ENCODE measurements at regions not wholly inside any gene's neighbourhood (a gene's known extent, or its start where the extent isn't known, plus 50 kb on each side); places are given as distances from the start of the nearest gene placed in this dataset.

GRCh38 chr9:108654566-108654965 is 201.2 kb downstream of the ACTL7B start:
- intact Hi-C loops (cut with DNase I) = no loop called here
- Histone ChIP-seq H3K9me3 (no peaks in the 10 kb centered on the region), H3K4me1 (no peaks in the 10 kb centered on the region), H3K27ac (no peak overlapping the region), H3K4me3 (no peak overlapping the region), H3K36me3 (no peaks in the 10 kb centered on the region), H3K27me3 (no peaks in the 10 kb centered on the region)
- TF ChIP-seq CTCF (IDR thresholded peaks at IDR 0.05) (no peak), POLR2A (IDR thresholded peaks at IDR 0.05) (no peak)
- DNase-seq (no peak), ATAC-seq (no peak)
- 70% methylated on average over 2 of the region's 2 CpGs for WGBS (ENCODE audit: insufficient coverage, low coverage, low lambda C conversion rate, missing lambda C conversion rate)

- TF ChIP-seq POLR2A (IDR thresholded peaks at IDR 0.05) (no peak), CTCF (IDR thresholded peaks at IDR 0.05) (no peak)
- WGBS (ENCODE audit: insufficient coverage, low coverage, low lambda C conversion rate, missing lambda C conversion rate) = 66% methylated on average over 3 of the region's 3 CpGs
- H3K36me3 ChIP-seq = no peaks in the 10 kb centered on the region
- no peaks in the 10 kb centered on the region for H3K4me1 ChIP-seq
- H3K27me3 ChIP-seq = no peaks in the 10 kb centered on the region
- H3K9me3 ChIP-seq = no peaks in the 10 kb centered on the region
- ATAC-seq (no peak), DNase-seq (no peak)
- intact Hi-C loops (cut with DNase I) = no loop called here
- H3K4me3 ChIP-seq = no peak overlapping the region
- H3K27ac ChIP-seq = no peak overlapping the region
Observed at GRCh38 chr9:108652851-108653250, 202.9 kb downstream of the ACTL7B start.

GRCh38 chr9:108650826-108651225 is 205.0 kb downstream of the ACTL7B start:
- H3K27me3 ChIP-seq = no peaks in the 10 kb centered on the region
- WGBS (ENCODE audit: insufficient coverage, low coverage, low lambda C conversion rate, missing lambda C conversion rate) = 17% methylated on average over 2 of the region's 2 CpGs
- H3K9me3 ChIP-seq = no peaks in the 10 kb centered on the region

GRCh38 chr9:108645520-108645919 is 210.3 kb downstream of the ACTL7B start:
- intact Hi-C loops (cut with DNase I) = no loop called here
- Histone ChIP-seq H3K4me1 (no peaks in the 10 kb centered on the region), H3K9me3 (no peaks in the 10 kb centered on the region), H3K36me3 (no peaks in the 10 kb centered on the region), H3K27me3 (no peaks in the 10 kb centered on the region), H3K27ac (no peak overlapping the region), H3K4me3 (no peak overlapping the region)
- 42% methylated on average over 2 of the region's 6 CpGs for WGBS (ENCODE audit: insufficient coverage, low coverage, low lambda C conversion rate, missing lambda C conversion rate)
- DNase-seq (peak in 1 of 3 donors; percentile 17), ATAC-seq (no peak)
- TF ChIP-seq POLR2A (IDR thresholded peaks at IDR 0.05) (no peak), CTCF (IDR thresholded peaks at IDR 0.05) (no peak)

More at GRCh38 chr9:108650826-108651225, 205.0 kb downstream of the ACTL7B start:
- H3K4me1 ChIP-seq = no peaks in the 10 kb centered on the region
- intact Hi-C loops (cut with DNase I) = no loop called here
- TF ChIP-seq POLR2A (IDR thresholded peaks at IDR 0.05) (no peak), CTCF (IDR thresholded peaks at IDR 0.05) (no peak)
- H3K36me3 ChIP-seq = no peaks in the 10 kb centered on the region
- H3K27ac ChIP-seq = no peak overlapping the region
- no peak for ATAC-seq
- H3K4me3 ChIP-seq = no peak overlapping the region
- DNase-seq = no peak

All from right lobe of liver (tissue), 6 donors.